Astrocyte (in vitro differentiated cells and primary cell): ENCODE measurements at regions not wholly inside any gene's neighbourhood (a gene's known extent, or its start where the extent isn't known, plus 50 kb on each side); places are given as distances from the start of the nearest gene placed in this dataset.

Experiments used
- DNase-seq: peaks from one replicate; pipeline ENCODE4 v3.0.0-alpha.2; 2010; ENCODE audit warnings: low read depth
- FAIRE-seq: peaks from 2 replicates; lab custom pipeline; 2011; peaks lifted over from hg19 to GRCh38; lab: Jason Lieb, UNC
- H2AFZ ChIP-seq: 2 replicates; pipeline ENCODE4 v1.6.0; 2012; ENCODE audit warnings: low read depth, low read length, inconsistent platforms
- H3K27ac ChIP-seq: 2 replicates; pipeline ENCODE4 v1.5.1; 2011; ENCODE audit warnings: low read depth, low read length, inconsistent platforms
- H3K27me3 ChIP-seq: 2 replicates; pipeline ENCODE4 v1.6.0; 2011; ENCODE audit warnings: low read length, inconsistent platforms; ENCODE audit not compliant: insufficient read depth
- H3K36me3 ChIP-seq: 2 replicates; pipeline ENCODE4 v1.5.1; 2011; ENCODE audit warnings: low read length, inconsistent platforms; ENCODE audit not compliant: insufficient read depth
- H3K4me1 ChIP-seq: 2 replicates; pipeline ENCODE4 v1.5.1; 2011; ENCODE audit warnings: low read length, inconsistent platforms; ENCODE audit not compliant: insufficient read depth
- H3K4me2 ChIP-seq: 2 replicates; pipeline ENCODE4 v1.6.0; 2012; ENCODE audit warnings: low read length, inconsistent platforms
- H3K4me3 ChIP-seq: 2 replicates; pipeline ENCODE4 v1.5.1; 2011; ENCODE audit warnings: low read depth, mild to moderate bottlenecking, low read length, inconsistent platforms; ENCODE audit not compliant: insufficient read depth
- H3K79me2 ChIP-seq: 2 replicates; pipeline ENCODE4 v1.6.0; 2012; ENCODE audit warnings: mild to moderate bottlenecking, low read length, inconsistent platforms; ENCODE audit not compliant: insufficient read depth
- H3K9ac ChIP-seq: 2 replicates; pipeline ENCODE4 v1.6.0; 2012; ENCODE audit warnings: mild to moderate bottlenecking, low read length, inconsistent platforms
- H3K9me3 ChIP-seq: 2 replicates; pipeline ENCODE4 v1.5.1; 2012; ENCODE audit warnings: low read depth, mild to moderate bottlenecking, low read length, inconsistent platforms; ENCODE audit not compliant: insufficient read depth
- H4K20me1 ChIP-seq: 2 replicates; pipeline ENCODE4 v1.6.0; 2012; ENCODE audit warnings: low read length, inconsistent platforms; ENCODE audit not compliant: insufficient read depth
- H3K27ac Mint-ChIP-seq: one replicate; pipeline ENCODE4 v1.8.0; 2021; ENCODE audit warnings: mild to moderate bottlenecking, mixed read lengths; ENCODE audit not compliant: unreplicated experiment
- H3K27me3 Mint-ChIP-seq: one replicate; pipeline ENCODE4 v1.8.0; 2021; ENCODE audit warnings: low read depth, mixed read lengths; ENCODE audit not compliant: unreplicated experiment
- H3K36me3 Mint-ChIP-seq: one replicate; pipeline ENCODE4 v1.8.0; 2021; ENCODE audit warnings: low read depth, mixed read lengths; ENCODE audit not compliant: unreplicated experiment
- H3K4me1 Mint-ChIP-seq: one replicate; pipeline ENCODE4 v1.8.0; 2021; ENCODE audit warnings: low read depth, mixed read lengths; ENCODE audit not compliant: unreplicated experiment
- H3K4me3 Mint-ChIP-seq: one replicate; pipeline ENCODE4 v1.8.0; 2021; ENCODE audit warnings: mild to moderate bottlenecking, moderate library complexity, mixed read lengths; ENCODE audit not compliant: unreplicated experiment
- H3K9me3 Mint-ChIP-seq: one replicate; pipeline ENCODE4 v1.8.0; 2021; ENCODE audit warnings: mild to moderate bottlenecking, mixed read lengths; ENCODE audit not compliant: unreplicated experiment
- CTCF ChIP-seq: IDR thresholded peaks from 2 replicates; pipeline ENCODE4 v1.5.1; 2011; ENCODE audit warnings: low read depth, mild to moderate bottlenecking, inconsistent platforms, low read length, moderate library complexity; ENCODE audit not compliant: insufficient read depth
- EZH2 ChIP-seq: IDR thresholded peaks from 2 replicates; pipeline ENCODE4 v1.6.1; 2012; ENCODE audit warnings: mild to moderate bottlenecking, low read length, inconsistent platforms; ENCODE audit not compliant: insufficient read depth

GRCh38 chr2:5040571-5040970, 651.6 kb upstream of the SOX11 start:
- no peak overlapping the region for H3K4me2 ChIP-seq
- H3K27me3 ChIP-seq: no peaks in the 10 kb centered on the region
- peaks cover 3% of the 10 kb centered on the region for H3K9me3 Mint-ChIP-seq
- H3K9ac ChIP-seq: no peak overlapping the region
- H3K4me1 Mint-ChIP-seq: no peaks in the 10 kb centered on the region
- H3K27ac Mint-ChIP-seq: no peak overlapping the region
- FAIRE-seq: no peak
- DNase-seq: no peak
- H3K4me3 ChIP-seq: no peak overlapping the region
- no peak overlapping the region for H2AFZ ChIP-seq
- no peaks in the 10 kb centered on the region for H4K20me1 ChIP-seq
- H3K4me1 ChIP-seq: no peaks in the 10 kb centered on the region
- H3K36me3 ChIP-seq: no peaks in the 10 kb centered on the region
- no peak for TF ChIP-seq EZH2
- no peak for TF ChIP-seq CTCF
- H3K27me3 Mint-ChIP-seq: no peaks in the 10 kb centered on the region
- no peaks in the 10 kb centered on the region for H3K9me3 ChIP-seq
- no peak overlapping the region for H3K4me3 Mint-ChIP-seq
- H3K27ac ChIP-seq: no peak overlapping the region
- H3K79me2 ChIP-seq: no peaks in the 10 kb centered on the region
- no peaks in the 10 kb centered on the region for H3K36me3 Mint-ChIP-seq

DNA sequence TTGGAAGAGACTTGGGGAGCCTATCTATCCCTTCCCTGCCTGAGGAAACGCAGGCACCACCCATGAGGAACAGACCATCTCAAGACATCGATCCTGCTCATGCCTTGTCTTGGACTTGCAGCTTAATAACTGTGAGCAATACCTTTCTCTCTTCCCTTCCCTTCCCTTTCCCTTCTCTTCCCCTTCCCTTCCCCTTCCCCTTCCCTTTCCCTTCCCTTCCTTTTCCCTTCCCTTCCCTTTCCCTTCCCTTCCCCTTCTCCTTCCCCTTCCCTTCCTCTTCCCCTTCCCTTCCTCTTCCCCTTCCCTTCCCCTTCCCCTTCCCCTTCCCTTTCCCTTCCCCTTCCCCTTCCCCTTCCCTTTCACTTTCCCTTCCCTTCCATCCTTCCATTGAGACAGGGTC, 650.7 kb upstream of the SOX11 start:
- H3K9me3 ChIP-seq: no peaks in the 10 kb centered on the region
- no peaks in the 10 kb centered on the region for H3K4me1 ChIP-seq
- no peaks in the 10 kb centered on the region for H3K27me3 ChIP-seq
- no peaks in the 10 kb centered on the region for H3K79me2 ChIP-seq
- no peak for DNase-seq
- H3K4me3 ChIP-seq: no peak overlapping the region
- H3K4me3 Mint-ChIP-seq: no peak overlapping the region
- H3K27ac Mint-ChIP-seq: no peak overlapping the region
- no peak for FAIRE-seq
- H2AFZ ChIP-seq: no peak overlapping the region
- no peaks in the 10 kb centered on the region for H4K20me1 ChIP-seq
- TF ChIP-seq CTCF (no peak), EZH2 (no peak)
- H3K27ac ChIP-seq: no peak overlapping the region
- no peaks in the 10 kb centered on the region for H3K36me3 ChIP-seq
- no peak overlapping the region for H3K9ac ChIP-seq
- no peaks in the 10 kb centered on the region for H3K27me3 Mint-ChIP-seq
- no peaks in the 10 kb centered on the region for H3K4me1 Mint-ChIP-seq
- peaks cover 3% of the 10 kb centered on the region for H3K9me3 Mint-ChIP-seq
- H3K4me2 ChIP-seq: no peak overlapping the region
- H3K36me3 Mint-ChIP-seq: no peaks in the 10 kb centered on the region

DNA sequence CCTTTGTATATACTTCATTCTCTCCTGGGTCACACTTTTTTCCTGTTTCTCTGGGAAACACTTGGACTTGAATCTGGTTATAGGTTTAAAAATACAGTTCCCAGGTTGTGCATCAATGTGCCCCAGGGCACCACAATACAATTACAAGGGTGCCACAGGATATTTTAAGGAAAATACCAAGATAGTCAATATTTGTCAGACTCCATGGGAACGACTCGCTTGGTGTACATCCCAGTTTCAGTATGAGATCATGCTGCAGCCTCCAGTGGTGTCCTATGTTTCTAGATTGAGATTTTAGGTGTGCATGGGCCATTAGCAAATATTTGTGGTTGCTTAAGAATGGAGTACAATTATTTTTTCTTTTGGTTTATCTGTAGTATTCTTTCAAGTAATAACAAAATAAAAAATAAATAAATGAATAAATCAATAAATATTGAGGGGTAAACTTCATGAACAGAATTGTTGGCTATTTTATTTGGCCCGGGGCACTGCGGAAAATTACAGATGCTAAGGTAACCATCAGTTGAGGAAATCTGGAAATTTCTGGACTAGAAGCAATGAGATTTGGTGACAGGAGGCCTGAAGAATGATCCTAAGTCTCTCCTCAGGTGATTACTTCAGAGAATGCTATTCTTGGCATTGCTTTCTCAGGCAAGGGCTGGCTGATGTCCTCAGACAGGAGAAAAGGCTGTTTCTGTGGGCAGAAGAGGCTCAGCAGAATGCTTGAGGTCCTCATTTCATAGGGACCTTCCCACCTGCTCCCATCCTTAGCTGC, 649.3 kb upstream of the SOX11 start:
- no peak overlapping the region for H3K4me3 ChIP-seq
- H3K27me3 ChIP-seq: no peaks in the 10 kb centered on the region
- no peaks in the 10 kb centered on the region for H3K79me2 ChIP-seq
- H3K4me2 ChIP-seq: no peak overlapping the region
- no peak overlapping the region for H3K27ac ChIP-seq
- H3K4me3 Mint-ChIP-seq: no peak overlapping the region
- H3K4me1 ChIP-seq: no peaks in the 10 kb centered on the region
- H3K36me3 Mint-ChIP-seq: no peaks in the 10 kb centered on the region
- no peaks in the 10 kb centered on the region for H3K9me3 ChIP-seq
- no peak for TF ChIP-seq CTCF
- no peak for TF ChIP-seq EZH2
- no peaks in the 10 kb centered on the region for H3K4me1 Mint-ChIP-seq
- FAIRE-seq: no peak
- H3K27ac Mint-ChIP-seq: no peak overlapping the region
- no peaks in the 10 kb centered on the region for H4K20me1 ChIP-seq
- no peaks in the 10 kb centered on the region for H3K27me3 Mint-ChIP-seq
- no peak overlapping the region for H2AFZ ChIP-seq
- H3K9ac ChIP-seq: no peak overlapping the region
- H3K36me3 ChIP-seq: no peaks in the 10 kb centered on the region
- peaks cover 3% of the 10 kb centered on the region for H3K9me3 Mint-ChIP-seq
- no peak for DNase-seq
